ENCODE measurements at regions not wholly inside any gene's neighbourhood (a gene's known extent, or its start where the extent isn't known, plus 50 kb on each side); places are given as distances from the start of the nearest gene placed in this dataset.

DNA sequence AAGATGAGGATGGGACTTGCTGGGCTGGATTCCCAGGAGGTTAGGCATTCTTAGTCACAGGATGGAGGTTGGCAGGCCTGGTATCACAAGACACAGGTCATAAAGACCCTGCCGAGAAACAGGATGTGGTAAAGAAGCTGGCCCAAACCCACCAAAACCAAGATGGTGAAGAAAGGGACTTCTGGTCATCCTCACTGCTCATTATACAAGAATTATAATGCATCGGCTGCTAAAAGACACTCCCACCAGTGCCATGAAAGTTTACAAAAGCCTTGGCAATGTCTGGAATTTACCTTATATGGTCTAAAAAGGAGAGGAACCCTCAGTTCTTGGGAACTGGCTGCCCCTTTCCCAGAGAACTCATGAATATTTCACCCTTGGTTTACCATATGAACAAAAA, 345.5 kb upstream of the POM121L12 start:
- TF ChIP-seq CTCF (IDR thresholded peaks at IDR 0.05) (no peak), POLR2A (IDR thresholded peaks at IDR 0.05) (no peak)

Measured in thyroid gland (tissue), 4 donors.